GM21825 (cell line): ENCODE measurements at regions not wholly inside any gene's neighbourhood (a gene's known extent, or its start where the extent isn't known, plus 50 kb on each side); places are given as distances from the start of the nearest gene placed in this dataset.

Experiments used
- ATAC-seq: cut with Tn5 transposase; IDR thresholded peaks from one replicate; pipeline ENCODE4 v1.9.1; 2021; ENCODE audit warnings: mild to moderate bottlenecking, moderate library complexity; ENCODE audit not compliant: unreplicated experiment

GRCh38 chr4:127214016-127214415, 418.7 kb upstream of the INTU start:
- no peak for ATAC-seq

- ATAC-seq, result no peak
Measured at GRCh38 chr4:127214931-127215330, 417.8 kb upstream of the INTU start.

GRCh38 chr4:127217586-127218229, 415.0 kb upstream of the INTU start:
- no peak for ATAC-seq

- ATAC-seq, result no peak
Measured at GRCh38 chr4:127219232-127219631, 413.5 kb upstream of the INTU start.

- ATAC-seq, result no peak
Measured at GRCh38 chr4:127224556-127224955, 408.2 kb upstream of the INTU start.

GRCh38 chr4:127229855-127230608, 402.7 kb upstream of the INTU start:
- ATAC-seq, result no peak

GRCh38 chr4:127236889-127237288, 395.9 kb upstream of the INTU start:
- ATAC-seq, result no peak

- ATAC-seq, result no peak
Measured at GRCh38 chr4:127237581-127237980, 395.2 kb upstream of the INTU start.

GRCh38 chr4:127238956-127239475, 393.7 kb upstream of the INTU start:
- no peak for ATAC-seq

- ATAC-seq, result no peak
Measured at GRCh38 chr4:127239902-127240763, 392.6 kb upstream of the INTU start.

- ATAC-seq, result no peak
Measured at GRCh38 chr4:127240764-127241105, 392.0 kb upstream of the INTU start.

- no peak for ATAC-seq
Measured at GRCh38 chr4:127244515-127244914, 388.2 kb upstream of the INTU start.

- no peak for ATAC-seq
Measured at GRCh38 chr4:127246963-127247952, 385.5 kb upstream of the INTU start.

- no peak for ATAC-seq
Measured at GRCh38 chr4:127249066-127249766, 383.5 kb upstream of the INTU start.

- ATAC-seq, result no peak
Measured at GRCh38 chr4:127249767-127250108, 383.0 kb upstream of the INTU start.

- no peak for ATAC-seq
Measured at GRCh38 chr4:127250577-127250976, 382.2 kb upstream of the INTU start.

GRCh38 chr4:127251423-127251822, 381.3 kb upstream of the INTU start:
- no peak for ATAC-seq

GRCh38 chr4:127256500-127256899, 376.3 kb upstream of the INTU start:
- ATAC-seq, result no peak

GRCh38 chr4:127261476-127261875, 371.3 kb upstream of the INTU start:
- ATAC-seq, result no peak

- ATAC-seq, result no peak
Measured at GRCh38 chr4:127268367-127268766, 364.4 kb upstream of the INTU start.
